ENCODE measurements at regions not wholly inside any gene's neighbourhood (a gene's known extent, or its start where the extent isn't known, plus 50 kb on each side); places are given as distances from the start of the nearest gene placed in this dataset.

DNA sequence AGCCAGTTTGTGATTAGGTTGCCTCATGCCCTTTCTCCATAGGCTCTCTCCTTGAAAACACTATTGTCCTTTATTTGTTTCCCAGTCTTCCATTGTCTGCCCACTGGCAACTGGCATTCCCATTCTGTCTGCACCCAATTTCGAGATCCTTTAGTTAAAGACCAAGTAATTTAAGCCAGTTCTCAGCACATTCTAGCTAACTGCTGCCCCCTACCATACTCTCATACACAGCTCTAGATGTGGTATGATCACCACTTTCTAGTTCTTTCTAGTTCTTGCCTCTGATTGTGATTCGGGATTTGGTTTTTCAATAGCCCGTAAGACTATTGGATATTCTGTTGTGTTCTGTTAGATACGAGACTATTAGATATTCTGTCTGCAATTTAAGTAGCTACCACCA lies 135.8 kb upstream of the TRPC5 start:
- TF ChIP-seq, protein P1, sequence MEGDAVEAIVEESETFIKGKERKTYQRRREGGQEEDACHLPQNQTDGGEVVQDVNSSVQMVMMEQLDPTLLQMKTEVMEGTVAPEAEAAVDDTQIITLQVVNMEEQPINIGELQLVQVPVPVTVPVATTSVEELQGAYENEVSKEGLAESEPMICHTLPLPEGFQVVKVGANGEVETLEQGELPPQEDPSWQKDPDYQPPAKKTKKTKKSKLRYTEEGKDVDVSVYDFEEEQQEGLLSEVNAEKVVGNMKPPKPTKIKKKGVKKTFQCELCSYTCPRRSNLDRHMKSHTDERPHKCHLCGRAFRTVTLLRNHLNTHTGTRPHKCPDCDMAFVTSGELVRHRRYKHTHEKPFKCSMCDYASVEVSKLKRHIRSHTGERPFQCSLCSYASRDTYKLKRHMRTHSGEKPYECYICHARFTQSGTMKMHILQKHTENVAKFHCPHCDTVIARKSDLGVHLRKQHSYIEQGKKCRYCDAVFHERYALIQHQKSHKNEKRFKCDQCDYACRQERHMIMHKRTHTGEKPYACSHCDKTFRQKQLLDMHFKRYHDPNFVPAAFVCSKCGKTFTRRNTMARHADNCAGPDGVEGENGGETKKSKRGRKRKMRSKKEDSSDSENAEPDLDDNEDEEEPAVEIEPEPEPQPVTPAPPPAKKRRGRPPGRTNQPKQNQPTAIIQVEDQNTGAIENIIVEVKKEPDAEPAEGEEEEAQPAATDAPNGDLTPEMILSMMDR (IDR thresholded peaks at IDR 0.05), result no peak
- TF ChIP-seq POLR2A (IDR thresholded peaks at IDR 0.05) (no peak), EP300 (IDR thresholded peaks at IDR 0.05) (no peak)

Measured in stomach (tissue), 4 donors.